GM23248 (cell line): ENCODE measurements at regions not wholly inside any gene's neighbourhood (a gene's known extent, or its start where the extent isn't known, plus 50 kb on each side); places are given as distances from the start of the nearest gene placed in this dataset.

Experiments
- DNase-seq: peaks from one replicate; pipeline ENCODE4 v3.0.0-alpha.2; 2015
- H2AFZ ChIP-seq: fragments of 200-600 bp; sonication (generic); 2 replicates; pipeline ENCODE4 v1.6.1; 2016; ENCODE audit warnings: antibody characterized with exemption
- H3F3A ChIP-seq: fragments of 200-600 bp; sonication (generic); 2 replicates; pipeline ENCODE4 v1.6.1; 2016; ENCODE audit warnings: mild to moderate bottlenecking, antibody characterized with exemption, mixed run types; ENCODE audit not compliant: insufficient read depth
- H3K27ac ChIP-seq: fragments of 200-600 bp; sonication (generic); 2 replicates; pipeline ENCODE4 v1.5.1; 2016; ENCODE audit warnings: mild to moderate bottlenecking
- H3K27me3 ChIP-seq: fragments of 200-600 bp; sonication (generic); replicated peaks from 2 replicates; pipeline ENCODE4 v1.6.1; 2016; ENCODE audit warnings: mild to moderate bottlenecking; ENCODE audit not compliant: insufficient read depth
- H3K36me3 ChIP-seq: fragments of 200-600 bp; sonication (generic); 2 replicates; pipeline ENCODE4 v1.6.1; 2016; ENCODE audit warnings: low read depth, mild to moderate bottlenecking
- H3K4me1 ChIP-seq: fragments of 200-600 bp; sonication (generic); 2 replicates; pipeline ENCODE4 v1.6.1; 2016; ENCODE audit warnings: mild to moderate bottlenecking; ENCODE audit not compliant: insufficient read depth
- H3K4me2 ChIP-seq: fragments of 200-600 bp; sonication (generic); one replicate; pipeline ENCODE4 v1.6.1; 2016; ENCODE audit warnings: mild to moderate bottlenecking; ENCODE audit not compliant: unreplicated experiment
- H3K4me3 ChIP-seq: fragments of 200-600 bp; sonication (generic); 2 replicates; pipeline ENCODE4 v1.5.1; 2016; ENCODE audit warnings: mild to moderate bottlenecking
- H3K79me2 ChIP-seq: fragments of 200-600 bp; sonication (generic); 2 replicates; pipeline ENCODE4 v1.6.1; 2016; ENCODE audit warnings: mild to moderate bottlenecking; ENCODE audit not compliant: insufficient read depth
- H3K9ac ChIP-seq: fragments of 200-600 bp; sonication (generic); 2 replicates; pipeline ENCODE4 v1.6.1; 2016; ENCODE audit warnings: mild to moderate bottlenecking
- H3K9me2 ChIP-seq: fragments of 200-600 bp; sonication (generic); 2 replicates; pipeline ENCODE4 v1.6.1; 2016; ENCODE audit warnings: mixed run types, mild to moderate bottlenecking, moderate library complexity; ENCODE audit not compliant: insufficient read depth
- H3K9me3 ChIP-seq: fragments of 200-600 bp; sonication (generic); one replicate; pipeline ENCODE4 v1.6.1; 2017; ENCODE audit warnings: low read depth
- H4K20me1 ChIP-seq: fragments of 200-600 bp; sonication (generic); 2 replicates; pipeline ENCODE4 v1.6.0; 2016; ENCODE audit not compliant: insufficient read depth
- EZH2 ChIP-seq: fragments of 200-600 bp; sonication (generic); IDR thresholded peaks from 2 replicates; pipeline ENCODE4 v1.6.1; 2018; ENCODE audit warnings: antibody characterized with exemption, mild to moderate bottlenecking; ENCODE audit not compliant: insufficient read depth, poor library complexity, severe bottlenecking
- EZH2phosphoT487 ChIP-seq: fragments of 200-600 bp; sonication (generic); IDR thresholded peaks from 2 replicates; pipeline ENCODE4 v1.6.1; 2018; ENCODE audit warnings: antibody characterized with exemption, moderate library complexity, mild to moderate bottlenecking, low read depth; ENCODE audit not compliant: insufficient read depth
- WGBS, 2 experiments: methylation state at CpG; one replicate each; pipeline ENCODE4 v1.1.6; 2015 to 2017; ENCODE audit warnings: low lambda C conversion rate in 2 of 2, low coverage in 1 of 2; ENCODE audit errors: missing lambda C conversion rate in 2 of 2; 5-methylcytosine and 5-hydroxymethylcytosine counted together
- in situ Hi-C: fragments of 300-500 bp; cut with MboI; formaldehyde crosslinking; loops from 2 replicates; pipeline ENCODE4 v1.15.0; 2020

DNA sequence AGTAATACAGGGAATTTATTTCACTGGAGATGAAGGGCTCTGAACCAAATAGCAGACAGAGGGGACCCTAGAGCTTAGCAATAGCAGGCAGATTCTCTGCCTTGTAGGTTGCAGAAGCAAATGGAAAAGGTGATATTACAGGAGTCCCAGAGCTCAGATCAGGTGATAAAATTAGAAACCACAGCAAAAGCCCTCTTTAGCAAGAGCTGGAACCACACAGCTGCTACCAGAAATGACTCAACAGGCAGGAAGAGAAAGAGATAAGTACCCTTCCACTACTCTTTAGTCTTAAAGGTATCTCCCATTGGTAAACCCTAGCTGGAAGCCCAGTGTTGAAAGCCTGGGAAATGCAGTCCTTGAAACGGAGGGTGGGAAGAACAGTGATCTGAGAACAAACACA lies 535.6 kb upstream of the GHITM start:
- Histone ChIP-seq H3K4me2 (no peak overlapping the region), H2AFZ (no peak overlapping the region), H3K27me3 (no peaks in the 10 kb centered on the region), H3K9me2 (no peaks in the 10 kb centered on the region), H3K4me3 (no peak overlapping the region), H3K4me1 (no peaks in the 10 kb centered on the region), H3K27ac (no peak overlapping the region), H3K9me3 (no peaks in the 10 kb centered on the region), H3K9ac (no peak overlapping the region), H3F3A (no peaks in the 10 kb centered on the region), H3K79me2 (no peaks in the 10 kb centered on the region), H3K36me3 (no peaks in the 10 kb centered on the region), H4K20me1 (no peaks in the 10 kb centered on the region)
- whole genome bisulfite sequencing, 2 experiments: 5 to 11% methylated on average over 1 of the region's 1 CpG
- no peak for DNase-seq
- TF ChIP-seq EZH2 (no peak), EZH2phosphoT487 (no peak)
- in situ Hi-C loops: no loop called here

DNA sequence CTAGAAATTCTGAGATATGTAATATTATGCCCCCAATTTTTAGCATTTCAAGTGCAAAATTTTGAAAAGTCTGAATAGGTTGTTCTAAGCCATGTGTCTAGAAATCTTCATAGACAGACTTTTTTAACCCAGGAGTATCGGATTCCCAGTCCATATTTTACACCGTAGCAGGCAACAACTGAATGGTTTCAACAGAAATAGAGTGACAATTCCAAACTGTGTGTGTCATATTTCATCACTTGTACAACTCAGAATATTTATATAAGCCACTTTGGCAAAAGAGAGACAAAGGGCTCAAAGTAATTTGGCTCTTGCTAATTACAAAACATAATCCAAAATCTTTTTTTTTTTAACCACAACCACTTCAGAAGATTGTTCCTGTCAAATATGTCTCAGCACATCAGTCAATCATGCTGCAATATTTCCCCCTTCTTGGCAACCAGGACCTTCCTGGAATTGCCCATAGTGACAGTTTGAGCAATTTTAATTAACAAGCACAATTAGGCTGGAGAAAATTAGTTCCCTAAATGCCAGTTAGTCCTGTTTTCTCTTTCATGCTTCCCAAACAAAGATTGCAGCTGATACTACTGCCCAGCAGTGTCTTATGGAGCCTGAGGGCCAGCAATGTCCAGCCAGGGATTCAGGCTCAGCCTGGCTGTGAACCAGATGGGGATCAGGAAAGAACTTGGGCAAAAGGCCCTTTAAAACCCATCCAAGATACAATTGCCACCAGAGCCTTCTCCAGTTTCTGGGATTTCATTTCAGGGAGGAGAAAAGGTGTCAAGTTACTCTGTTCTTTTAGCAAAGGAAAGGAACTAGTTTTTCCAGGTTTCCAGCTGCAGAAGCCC lies 533.3 kb upstream of the GHITM start:
- no peak overlapping the region for H3K9ac ChIP-seq
- no peak for DNase-seq
- H3K79me2 ChIP-seq: no peaks in the 10 kb centered on the region
- no peak overlapping the region for H3K4me3 ChIP-seq
- no peaks in the 10 kb centered on the region for H3K4me1 ChIP-seq
- H3K27ac ChIP-seq: no peak overlapping the region
- H3K9me2 ChIP-seq: no peaks in the 10 kb centered on the region
- no peaks in the 10 kb centered on the region for H4K20me1 ChIP-seq
- no peak overlapping the region for H3K4me2 ChIP-seq
- no peak overlapping the region for H2AFZ ChIP-seq
- no peaks in the 10 kb centered on the region for H3K36me3 ChIP-seq
- no peak for TF ChIP-seq EZH2phosphoT487
- TF ChIP-seq EZH2: no peak
- H3F3A ChIP-seq: no peaks in the 10 kb centered on the region
- no peaks in the 10 kb centered on the region for H3K27me3 ChIP-seq
- in situ Hi-C loops: no loop called here
- H3K9me3 ChIP-seq: no peaks in the 10 kb centered on the region
- 1 to 2% methylated on average over 2 of the region's 2 CpGs for WGBS, 2 experiments

DNA sequence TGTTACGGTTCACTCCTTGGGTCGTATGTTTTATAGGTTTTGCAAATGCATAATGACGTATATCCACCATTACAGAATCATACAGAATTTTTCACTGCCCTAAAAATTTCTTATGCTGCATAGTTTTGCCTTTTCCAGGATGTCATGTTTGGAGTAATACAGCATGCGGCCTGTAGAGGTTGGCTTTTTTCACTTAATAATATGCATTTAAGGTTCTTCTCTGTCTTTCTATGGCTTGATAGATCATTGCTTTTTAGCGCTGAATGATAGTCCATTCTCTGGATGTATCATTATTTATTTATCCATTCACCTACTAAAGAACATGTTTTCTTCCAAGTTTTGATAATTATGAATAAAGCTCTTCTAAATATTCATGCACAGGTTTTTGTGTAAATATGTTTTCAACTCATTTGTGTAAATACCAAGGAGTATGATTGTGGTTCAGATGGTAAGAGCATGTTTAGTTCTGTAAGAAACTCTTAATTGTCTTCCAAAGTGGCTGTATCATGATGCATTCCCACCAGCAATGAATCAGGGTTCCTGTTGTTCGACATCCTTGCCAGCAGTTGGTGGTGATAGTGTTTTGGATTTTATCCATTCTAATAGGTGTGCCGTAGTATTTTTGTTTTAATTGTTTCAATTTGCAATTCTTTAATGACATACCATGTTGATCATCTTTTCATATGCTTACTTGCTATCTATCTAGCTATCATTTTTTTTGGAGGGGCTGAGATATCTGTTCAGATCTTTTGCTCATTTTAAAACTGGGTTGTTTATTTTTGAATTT lies 531.2 kb upstream of the GHITM start:
- WGBS, 2 experiments: 31% methylated on average over 7 of the region's 7 CpGs
- Histone ChIP-seq H3K9me3 (no peaks in the 10 kb centered on the region), H2AFZ (no peak overlapping the region), H4K20me1 (no peaks in the 10 kb centered on the region), H3K4me3 (no peak overlapping the region), H3K79me2 (no peaks in the 10 kb centered on the region), H3K27me3 (no peaks in the 10 kb centered on the region), H3K9me2 (no peaks in the 10 kb centered on the region), H3K9ac (no peak overlapping the region), H3K36me3 (no peaks in the 10 kb centered on the region), H3F3A (no peaks in the 10 kb centered on the region), H3K4me1 (no peaks in the 10 kb centered on the region), H3K4me2 (no peak overlapping the region), H3K27ac (no peak overlapping the region)
- DNase-seq: no peak
- in situ Hi-C loops: no loop called here
- TF ChIP-seq EZH2phosphoT487 (no peak), EZH2 (no peak)

DNA sequence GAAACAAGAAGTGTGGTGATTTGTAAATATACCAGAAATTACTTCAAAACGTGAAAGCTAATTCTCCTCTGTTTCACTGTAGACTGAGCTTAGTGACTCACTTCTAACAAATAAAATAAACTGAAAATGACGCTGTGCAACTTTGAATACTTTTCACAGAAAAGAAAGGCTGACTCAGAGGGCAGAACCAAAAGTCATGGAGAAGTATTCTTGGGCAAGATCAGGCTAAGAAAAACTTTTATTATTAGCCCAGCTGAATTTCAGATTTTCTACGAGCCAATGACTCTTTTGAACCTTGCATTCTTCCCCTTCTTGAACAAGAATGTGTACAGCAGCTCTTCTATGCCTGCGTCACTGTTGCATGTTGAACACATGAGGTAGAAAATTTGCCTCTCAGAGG lies 527.3 kb upstream of the GHITM start:
- Histone ChIP-seq H3K36me3 (no peaks in the 10 kb centered on the region), H2AFZ (no peak overlapping the region), H3K9ac (no peak overlapping the region), H3K4me2 (no peak overlapping the region), H3K9me2 (no peaks in the 10 kb centered on the region), H4K20me1 (no peaks in the 10 kb centered on the region), H3K4me3 (no peak overlapping the region), H3K9me3 (no peaks in the 10 kb centered on the region), H3F3A (no peaks in the 10 kb centered on the region), H3K27ac (no peak overlapping the region), H3K4me1 (no peaks in the 10 kb centered on the region), H3K27me3 (no peaks in the 10 kb centered on the region), H3K79me2 (no peaks in the 10 kb centered on the region)
- no peak for DNase-seq
- TF ChIP-seq EZH2phosphoT487 (no peak), EZH2 (no peak)
- in situ Hi-C loops: no loop called here
- WGBS, 2 experiments: 13 to 15% methylated on average over 4 of the region's 4 CpGs
